Embryonic facial prominence (tissue), 1 donor: ENCODE measurements at regions not wholly inside any gene's neighbourhood (a gene's known extent, or its start where the extent isn't known, plus 50 kb on each side); places are given as distances from the start of the nearest gene placed in this dataset.

ENCODE experiments used
- DNase-seq: peaks from one replicate; pipeline ENCODE4 v3.0.0-alpha.2; 2016; ENCODE audit errors: extremely low spot score

GRCh38 chr22:47759909-47760308, 997.5 kb downstream of the TBC1D22A start:
- no peak for DNase-seq

GRCh38 chr22:47757741-47758140, 995.3 kb downstream of the TBC1D22A start:
- no peak for DNase-seq

GRCh38 chr22:47750086-47750485, 987.6 kb downstream of the TBC1D22A start:
- no peak for DNase-seq

- DNase-seq = no peak
These were observed 986.5 kb downstream of the TBC1D22A start for GRCh38 chr22:47748957-47749356.

GRCh38 chr22:47748271-47748670, 985.8 kb downstream of the TBC1D22A start:
- DNase-seq = no peak

- DNase-seq = no peak
These were observed 977.8 kb downstream of the TBC1D22A start for GRCh38 chr22:47740109-47740805.

- no peak for DNase-seq
These were observed 977.0 kb downstream of the TBC1D22A start for GRCh38 chr22:47739291-47740015.

- no peak for DNase-seq
These were observed 976.1 kb downstream of the TBC1D22A start for GRCh38 chr22:47738472-47739013.

- no peak for DNase-seq
These were observed 974.0 kb downstream of the TBC1D22A start for GRCh38 chr22:47736186-47737034.

GRCh38 chr22:47734511-47734910, 972.1 kb downstream of the TBC1D22A start:
- DNase-seq = no peak

- no peak for DNase-seq
These were observed 965.2 kb downstream of the TBC1D22A start for GRCh38 chr22:47727641-47728040.

- no peak for DNase-seq
These were observed 962.3 kb downstream of the TBC1D22A start for GRCh38 chr22:47724751-47725150.

GRCh38 chr22:47724030-47724429, 961.6 kb downstream of the TBC1D22A start:
- DNase-seq = no peak

- no peak for DNase-seq
These were observed 955.9 kb downstream of the TBC1D22A start for GRCh38 chr22:47718337-47718736.

GRCh38 chr22:47716890-47717615, 954.6 kb downstream of the TBC1D22A start:
- no peak for DNase-seq

GRCh38 chr22:47715866-47716578, 953.6 kb downstream of the TBC1D22A start:
- DNase-seq = no peak

- DNase-seq = no peak
These were observed 951.5 kb downstream of the TBC1D22A start for GRCh38 chr22:47713941-47714340.

GRCh38 chr22:47710135-47710534, 947.7 kb downstream of the TBC1D22A start:
- no peak for DNase-seq

- DNase-seq = no peak
These were observed 942.9 kb downstream of the TBC1D22A start for GRCh38 chr22:47705350-47705749.

GRCh38 chr22:47698906-47699305, 936.5 kb downstream of the TBC1D22A start:
- no peak for DNase-seq

- DNase-seq = no peak
These were observed 935.4 kb downstream of the TBC1D22A start for GRCh38 chr22:47697861-47698260.
